Trophoblast cell (in vitro differentiated cells and primary cell): ENCODE measurements at regions not wholly inside any gene's neighbourhood (a gene's known extent, or its start where the extent isn't known, plus 50 kb on each side); places are given as distances from the start of the nearest gene placed in this dataset.
"Not testable (repeated sequence)": the region's sequence is repeated elsewhere in the genome, so short reads cannot be mapped to it uniquely, and the experiment has no call there.

ENCODE experiments used
- DNase-seq, 2 donors: peaks; one replicate each; pipeline ENCODE4 v3.0.0-alpha.2; 2016
- H2AFZ ChIP-seq: 2 replicates; pipeline ENCODE4 v1.6.1; 2013; ENCODE audit warnings: low read length, moderate library complexity, mild to moderate bottlenecking; ENCODE audit not compliant: insufficient read depth, poor library complexity
- H2AK5ac ChIP-seq: 2 replicates; pipeline ENCODE4 v1.6.1; 2013; ENCODE audit warnings: mild to moderate bottlenecking, low read length
- H2BK120ac ChIP-seq: 2 replicates; pipeline ENCODE4 v1.6.1; 2013; ENCODE audit warnings: low read length, mild to moderate bottlenecking, moderate library complexity; ENCODE audit not compliant: insufficient read depth, poor library complexity
- H2BK12ac ChIP-seq: 2 replicates; pipeline ENCODE4 v1.6.1; 2013; ENCODE audit warnings: mild to moderate bottlenecking, low read length, moderate library complexity
- H2BK5ac ChIP-seq: 2 replicates; pipeline ENCODE4 v1.6.1; 2013; ENCODE audit warnings: low read length, low read depth, moderate library complexity, mild to moderate bottlenecking; ENCODE audit not compliant: poor library complexity
- H3K14ac ChIP-seq: 2 replicates; pipeline ENCODE4 v1.6.1; 2013; ENCODE audit warnings: mild to moderate bottlenecking, low read length
- H3K18ac ChIP-seq: 2 replicates; pipeline ENCODE4 v1.6.1; 2013; ENCODE audit warnings: mild to moderate bottlenecking, low read length
- H3K23ac ChIP-seq: 2 replicates; pipeline ENCODE4 v1.6.1; 2013; ENCODE audit warnings: low read length
- H3K27ac ChIP-seq: 2 replicates; pipeline ENCODE4 v1.5.1; 2013; ENCODE audit warnings: low read depth, mild to moderate bottlenecking, inconsistent platforms, low read length, moderate library complexity
- H3K27me3 ChIP-seq: 2 replicates; pipeline ENCODE4 v1.6.1; 2013; ENCODE audit warnings: inconsistent platforms, mild to moderate bottlenecking, low read length, moderate library complexity; ENCODE audit not compliant: insufficient read depth
- H3K36me3 ChIP-seq, 2 experiments: 1 replicate in 1 of 2; 2 replicates in 1 of 2; pipeline ENCODE4 v1.6.1; 2013; ENCODE audit warnings: low read length in 2 of 2, mild to moderate bottlenecking in 2 of 2, moderate library complexity in 1 of 2; ENCODE audit not compliant: insufficient read depth in 2 of 2, control insufficient read depth in 1 of 2
- H3K4ac ChIP-seq: 2 replicates; pipeline ENCODE4 v1.6.1; 2013; ENCODE audit warnings: low read depth, mild to moderate bottlenecking, low read length, moderate library complexity
- H3K4me1 ChIP-seq, 2 experiments: 1 replicate in 1 of 2; 2 replicates in 1 of 2; pipeline ENCODE4 v1.6.1; 2013; ENCODE audit warnings: low read length in 2 of 2, mild to moderate bottlenecking in 2 of 2, moderate library complexity in 1 of 2; ENCODE audit not compliant: insufficient read depth in 2 of 2, control insufficient read depth in 1 of 2
- H3K4me2 ChIP-seq: 2 replicates; pipeline ENCODE4 v1.6.1; 2013; ENCODE audit warnings: inconsistent platforms, mild to moderate bottlenecking, low read length, moderate library complexity
- H3K4me3 ChIP-seq: 2 replicates; pipeline ENCODE4 v1.5.1; 2013; ENCODE audit warnings: mild to moderate bottlenecking, low read depth, low read length, inconsistent platforms
- H3K79me1 ChIP-seq: one replicate; pipeline ENCODE4 v1.6.1; 2013; ENCODE audit warnings: low read length
- H3K79me2 ChIP-seq: 2 replicates; pipeline ENCODE4 v1.6.1; 2013; ENCODE audit warnings: low read length, mild to moderate bottlenecking; ENCODE audit not compliant: control insufficient read depth, insufficient read depth, poor library complexity
- H3K9ac ChIP-seq: 2 replicates; pipeline ENCODE4 v1.6.1; 2013; ENCODE audit warnings: mild to moderate bottlenecking, low read length
- H3K9me3 ChIP-seq: 2 replicates; pipeline ENCODE4 v1.6.1; 2013; ENCODE audit warnings: low read depth, mild to moderate bottlenecking, control low read depth, inconsistent platforms, low read length; ENCODE audit not compliant: insufficient read depth
- H4K12ac ChIP-seq: 2 replicates; pipeline ENCODE4 v1.6.1; 2013; ENCODE audit warnings: low read depth, mild to moderate bottlenecking, low read length, moderate library complexity
- H4K8ac ChIP-seq: 2 replicates; pipeline ENCODE4 v1.6.1; 2013; ENCODE audit warnings: low read depth, mild to moderate bottlenecking, low read length, moderate library complexity
- H4K91ac ChIP-seq: one replicate; pipeline ENCODE4 v1.6.1; 2013; ENCODE audit warnings: low read depth, mild to moderate bottlenecking, low read length, moderate library complexity
- WGBS: extraction: QIAGEN DNeasy Blood & Tissue Kit; methylation state at CpG from one replicate; pipeline ENCODE4 v1.1.7; 2013; ENCODE audit warnings: missing lambda C conversion rate; ENCODE audit not compliant: insufficient read length, insufficient coverage; ENCODE audit errors: extremely low coverage; 5-methylcytosine and 5-hydroxymethylcytosine counted together

GRCh38 chr2:47697000-47697601, 85.8 kb upstream of the MSH6 start:
- no peak overlapping the region for H2AFZ ChIP-seq
- H3K4me1 ChIP-seq, result peaks cover 25 to 28% of the 10 kb centered on the region in 2 experiments
- H3K4me3 ChIP-seq, result no peak overlapping the region
- H3K79me2 ChIP-seq, result peaks cover 5% of the 10 kb centered on the region
- peak overlapping the region; percentile 52 for H3K4ac ChIP-seq
- peak overlapping the region; percentile 95 for H3K27ac ChIP-seq
- peak overlapping the region; percentile 88 for H3K18ac ChIP-seq
- peak overlapping the region; percentile 61 for H4K8ac ChIP-seq
- H2BK120ac ChIP-seq, result peak overlapping the region; percentile 70
- H3K36me3 ChIP-seq, result no peaks in the 10 kb centered on the region
- peak overlapping the region; percentile 73 for H3K14ac ChIP-seq
- H3K27me3 ChIP-seq, result no peaks in the 10 kb centered on the region
- peaks cover 41% of the 10 kb centered on the region for H3K79me1 ChIP-seq
- peaks cover 1% of the 10 kb centered on the region for H3K9me3 ChIP-seq
- H4K12ac ChIP-seq, result peak overlapping the region; percentile 62
- no peak for DNase-seq
- H4K91ac ChIP-seq, result peak overlapping the region; percentile 94
- no CpG with 5 or more reads among the region's 12 CpGs for WGBS
- no peak overlapping the region for H3K9ac ChIP-seq
- H3K4me2 ChIP-seq, result no peak overlapping the region
- peak overlapping the region; percentile 48 for H2BK12ac ChIP-seq
- H2BK5ac ChIP-seq, result peak overlapping the region; percentile 58
- H3K23ac ChIP-seq, result no peak overlapping the region
- peak overlapping the region; percentile 98 for H2AK5ac ChIP-seq

GRCh38 chr2:47696478-47696831, 86.5 kb upstream of the MSH6 start:
- Histone ChIP-seq H3K4me2 (no peak overlapping the region), H4K8ac (no peak overlapping the region), H3K9me3 (peaks cover 1% of the 10 kb centered on the region), H3K23ac (no peak overlapping the region), H2BK120ac (peak overlapping the region; percentile 70), H3K79me2 (peaks cover 5% of the 10 kb centered on the region), H4K12ac (no peak overlapping the region), H3K14ac (no peak overlapping the region), H3K4me3 (no peak overlapping the region), H2AK5ac (no peak overlapping the region), H3K9ac (no peak overlapping the region), H3K4me1 (peaks cover 21 to 24% of the 10 kb centered on the region in 2 experiments), H2BK5ac (peak overlapping the region; percentile 58), H3K4ac (no peak overlapping the region), H4K91ac (peak overlapping the region; percentile 94), H3K27me3 (no peaks in the 10 kb centered on the region), H2AFZ (no peak overlapping the region), H3K36me3 (no peaks in the 10 kb centered on the region), H3K27ac (peak overlapping the region; percentile 81), H2BK12ac (no peak overlapping the region), H3K18ac (no peak overlapping the region), H3K79me1 (peaks cover 35% of the 10 kb centered on the region)
- no CpG with 5 or more reads among the region's 1 CpG for WGBS
- no peak for DNase-seq

- Histone ChIP-seq H3K23ac (no peak overlapping the region), H3K36me3 (no peaks in the 10 kb centered on the region), H3K4me3 (no peak overlapping the region), H3K4me2 (peak overlapping the region; percentile 18), H3K14ac (peak overlapping the region; percentile 24), H2BK12ac (peak overlapping the region; percentile 51), H3K27ac (peak overlapping the region; percentile 81), H4K8ac (peak overlapping the region; percentile 57), H2AFZ (no peak overlapping the region), H3K9me3 (peaks cover 1% of the 10 kb centered on the region), H2BK120ac (peak overlapping the region; percentile 83), H4K91ac (peak overlapping the region; percentile 87), H3K27me3 (no peaks in the 10 kb centered on the region), H3K79me1 (peaks cover 35% of the 10 kb centered on the region), H3K9ac (no peak overlapping the region), H3K79me2 (peaks cover 5% of the 10 kb centered on the region), H3K18ac (no peak overlapping the region), H3K4ac (peak overlapping the region; percentile 70), H3K4me1 (peaks cover 21 to 24% of the 10 kb centered on the region in 2 experiments), H2BK5ac (peak overlapping the region; percentile 69), H4K12ac (no peak overlapping the region), H2AK5ac (peak overlapping the region; percentile 35)
- WGBS, result no CpG with 5 or more reads among the region's 12 CpGs
- peak; percentile 52 to 78 for DNase-seq
Measured at GRCh38 chr2:47695800-47696477, 87.0 kb upstream of the MSH6 start.

- H3K14ac ChIP-seq, DNase-seq, H2AK5ac ChIP-seq, H3K18ac ChIP-seq, H3K9me3 ChIP-seq, H3K9ac ChIP-seq, H4K12ac ChIP-seq, H3K36me3 ChIP-seq, H3K27me3 ChIP-seq, H2BK120ac ChIP-seq, H3K4me3 ChIP-seq, H3K23ac ChIP-seq, H3K27ac ChIP-seq, H3K4ac ChIP-seq, H2AFZ ChIP-seq, H4K8ac ChIP-seq, H3K79me2 ChIP-seq, H3K4me2 ChIP-seq, H2BK5ac ChIP-seq: not testable (repeated sequence)
- WGBS, result no CpG with 5 or more reads among the region's 13 CpGs
- H2BK12ac ChIP-seq, result peak overlapping the region; percentile 89
- H4K91ac ChIP-seq, result peak overlapping the region; percentile 37
- H3K4me1 ChIP-seq, result peaks cover 22 to 24% of the 10 kb centered on the region in 2 experiments
- peaks cover 32% of the 10 kb centered on the region for H3K79me1 ChIP-seq
Measured at GRCh38 chr2:47694451-47694850, 88.5 kb upstream of the MSH6 start.
